ENCODE measurements at regions not wholly inside any gene's neighbourhood (a gene's known extent, or its start where the extent isn't known, plus 50 kb on each side); places are given as distances from the start of the nearest gene placed in this dataset.
"Not testable (repeated sequence)": the region's sequence is repeated elsewhere in the genome, so short reads cannot be mapped to it uniquely, and the experiment has no call there.

DNA sequence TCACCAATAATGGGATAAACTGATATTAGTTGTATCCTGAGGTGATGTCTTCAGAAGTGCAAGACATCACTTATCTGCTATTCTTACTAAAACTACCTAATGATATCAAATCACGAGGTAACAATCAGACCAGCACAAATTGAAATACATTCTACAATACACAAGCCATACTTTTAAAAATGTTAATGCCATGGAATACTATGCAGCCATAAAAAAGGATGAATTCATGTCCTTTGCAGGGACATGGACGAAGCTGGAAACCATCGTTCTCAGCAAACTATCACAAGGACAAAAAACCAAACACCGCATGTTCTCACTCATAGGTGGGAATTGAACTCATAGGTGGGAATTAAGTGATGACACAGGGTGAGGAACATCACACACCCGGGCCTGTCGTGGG is 129.3 kb downstream of the SST start:
- no peak for DNase-seq (ENCODE audit: low read depth)

- DNase-seq (ENCODE audit: low read depth), result no peak
Measured at GRCh38 chr3:187536185-187536584, 134.0 kb downstream of the SST start.

GRCh38 chr3:187533797-187534196 is 136.4 kb downstream of the SST start:
- DNase-seq (ENCODE audit: low read depth), result no peak

GRCh38 chr3:187531831-187532230 is 138.4 kb downstream of the SST start:
- DNase-seq (ENCODE audit: low read depth), result no peak

GRCh38 chr3:187522890-187523289 is 147.3 kb downstream of the SST start:
- no peak for DNase-seq (ENCODE audit: low read depth)

DNA sequence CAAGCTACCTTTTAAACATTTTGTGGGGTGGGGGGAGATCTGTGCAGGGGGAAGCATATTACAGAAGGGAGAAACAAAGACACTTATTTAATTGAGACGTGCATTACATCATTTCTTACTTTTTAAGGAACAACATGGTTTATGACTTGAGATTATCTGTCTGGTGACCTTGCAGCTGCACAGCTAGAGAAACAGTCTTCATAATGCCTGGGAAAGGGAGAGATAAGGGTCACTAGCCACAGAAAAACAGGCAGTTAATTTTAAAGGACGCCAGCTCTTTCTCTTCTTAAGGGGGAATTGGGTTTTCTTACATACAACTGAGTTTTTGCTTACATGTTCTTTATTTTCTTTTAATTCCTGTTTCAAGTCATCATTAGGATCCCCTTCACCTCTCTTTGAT is 147.9 kb downstream of the SST start:
- DNase-seq (ENCODE audit: low read depth), result no peak

DNA sequence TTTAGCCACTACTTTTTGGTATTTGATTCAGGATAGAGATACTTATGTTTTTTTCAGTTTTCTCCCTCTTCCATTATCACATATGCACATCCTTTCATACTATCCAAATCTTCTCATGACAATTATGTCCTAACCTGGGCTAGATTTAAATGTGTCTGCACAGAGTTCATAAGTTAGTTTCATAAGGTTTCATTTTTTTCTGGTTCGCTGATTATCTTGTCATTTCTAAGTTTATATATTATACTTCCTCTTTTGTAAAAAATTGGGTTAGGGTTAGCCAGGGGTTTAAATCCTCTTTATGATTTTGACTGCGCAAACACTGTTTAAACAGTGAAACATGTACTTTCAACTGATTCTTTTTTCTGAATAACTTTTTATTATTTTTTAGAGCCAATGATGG is 148.6 kb downstream of the SST start:
- DNase-seq (ENCODE audit: low read depth), result no peak

DNA sequence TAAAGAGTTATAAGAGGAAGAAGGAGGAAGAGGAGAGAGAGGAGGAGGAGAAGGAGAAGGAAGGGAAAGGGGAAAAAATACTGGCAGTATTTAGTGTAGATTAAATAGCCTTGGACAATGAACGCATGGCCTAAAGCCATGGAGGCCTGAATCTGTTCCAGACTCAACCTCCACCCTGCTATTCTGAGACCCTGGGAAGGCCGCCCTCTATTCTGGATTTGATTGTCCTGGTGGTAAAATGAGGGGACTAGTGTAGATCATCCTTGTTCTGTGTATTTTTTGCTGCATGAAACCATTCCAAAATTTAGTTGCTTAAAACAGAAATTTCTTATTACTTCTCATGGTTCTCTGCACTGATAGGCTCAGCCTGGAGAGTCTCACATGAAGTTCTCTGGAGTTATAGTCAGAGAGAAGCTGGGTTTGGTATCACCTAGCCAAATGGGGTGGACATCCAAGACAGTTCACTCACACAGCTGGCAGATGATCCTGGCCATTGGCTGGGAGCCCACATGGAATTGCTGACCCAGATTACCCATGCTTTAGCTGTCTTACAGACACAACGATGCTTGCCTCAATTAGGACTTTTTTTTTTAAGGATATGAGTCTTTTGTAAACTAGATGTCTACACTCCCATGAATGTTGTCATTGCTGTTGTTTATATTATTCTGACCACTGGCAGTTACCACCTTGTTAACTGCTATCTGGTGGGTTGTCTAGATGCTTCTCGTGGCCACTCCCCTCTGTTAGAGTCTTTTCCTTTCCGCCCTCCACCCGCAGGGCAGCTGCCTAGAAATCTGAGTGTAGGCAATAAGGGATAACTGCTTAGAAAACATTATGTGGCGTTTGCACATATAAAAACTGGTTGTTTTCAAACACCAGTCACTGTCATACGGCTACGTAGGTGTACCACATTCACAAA is 149.9 kb downstream of the SST start:
- DNase-seq (ENCODE audit: low read depth), result peak; percentile 73

DNA sequence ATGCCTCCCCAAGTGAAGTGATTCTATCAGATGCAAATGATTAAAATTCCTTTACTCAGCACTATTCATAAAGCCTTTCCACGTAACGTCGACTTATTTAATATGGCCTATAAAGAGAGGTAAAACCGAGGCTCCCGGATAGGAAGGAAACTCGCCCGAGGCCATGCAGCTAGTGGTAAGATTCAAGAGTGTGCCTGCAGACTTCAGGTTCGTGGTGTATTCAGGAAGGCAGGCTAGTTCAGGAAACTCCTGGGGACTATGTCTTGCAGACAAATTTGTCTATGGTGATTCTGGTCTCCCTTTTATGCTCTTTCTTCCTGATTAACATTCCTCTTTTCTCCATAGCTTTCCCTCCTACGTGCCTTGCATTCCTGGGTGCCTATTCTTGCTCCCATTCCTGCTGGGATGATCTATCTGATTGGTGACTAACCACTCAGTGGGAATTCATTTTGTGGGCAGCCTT is 150.7 kb downstream of the SST start:
- DNase-seq (ENCODE audit: low read depth), result peak; percentile 78

- no peak for DNase-seq (ENCODE audit: low read depth)
Measured at GRCh38 chr3:187518616-187519015, 150.4 kb downstream of the RTP4 start.

GRCh38 chr3:187518207-187518606 is 150.0 kb downstream of the RTP4 start:
- no peak for DNase-seq (ENCODE audit: low read depth)

DNA sequence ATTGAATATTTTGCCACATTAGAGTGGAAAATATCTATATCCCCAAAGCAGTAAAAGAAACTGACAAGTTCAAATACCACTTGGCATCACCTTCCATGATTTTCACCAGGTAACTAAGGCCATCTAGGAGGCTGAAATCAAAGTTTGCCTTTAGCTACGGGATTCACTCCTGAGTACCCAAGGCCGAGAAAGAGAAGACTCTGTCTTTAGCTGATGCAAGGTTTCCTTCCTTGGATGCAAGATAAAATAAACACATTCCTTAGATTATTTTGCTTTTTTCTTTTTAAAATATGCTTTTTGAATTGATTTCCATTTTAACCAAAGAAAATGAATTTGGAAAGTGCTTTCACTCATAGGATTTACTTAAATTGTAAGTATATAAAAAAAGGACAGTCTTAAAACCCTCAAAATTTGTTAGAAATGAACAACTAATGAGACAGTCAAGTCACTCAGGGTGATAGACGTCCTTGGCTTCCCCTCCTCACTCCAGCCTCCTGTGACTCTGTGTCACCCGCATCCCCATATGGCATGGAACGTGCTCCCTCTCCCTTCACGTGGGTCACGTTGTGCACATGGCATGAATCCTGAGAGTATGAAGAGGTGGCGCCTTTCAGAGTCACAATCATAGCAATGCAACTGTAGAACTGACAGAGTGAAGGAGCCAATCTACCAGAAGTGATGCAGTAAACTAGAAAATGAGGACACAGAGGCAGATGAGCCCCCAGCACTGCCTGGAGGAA is 148.4 kb downstream of the RTP4 start:
- no peak for DNase-seq (ENCODE audit: low read depth)

GRCh38 chr3:187507905-187508304 is 139.7 kb downstream of the RTP4 start:
- DNase-seq (ENCODE audit: low read depth), result no peak

DNA sequence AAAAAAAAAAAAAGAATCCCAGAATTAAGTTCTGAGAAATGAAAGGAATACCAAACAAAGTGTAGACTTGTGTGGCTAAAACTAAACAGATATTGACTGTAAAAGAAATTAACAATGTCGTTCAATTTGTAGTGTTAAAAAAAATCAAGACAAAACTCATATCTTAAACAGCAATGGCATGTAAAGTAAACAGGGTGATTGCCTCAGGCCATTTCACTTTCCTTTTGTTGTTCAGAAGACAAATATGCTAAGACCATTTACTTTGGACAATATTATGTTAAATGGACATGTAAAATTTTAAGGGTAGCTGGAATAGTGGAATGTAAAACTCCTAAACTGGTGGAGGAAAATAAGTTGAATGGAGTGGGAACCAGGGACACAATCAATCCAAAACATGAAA is 139.1 kb downstream of the RTP4 start:
- peak; percentile 51 for DNase-seq (ENCODE audit: low read depth)

DNA sequence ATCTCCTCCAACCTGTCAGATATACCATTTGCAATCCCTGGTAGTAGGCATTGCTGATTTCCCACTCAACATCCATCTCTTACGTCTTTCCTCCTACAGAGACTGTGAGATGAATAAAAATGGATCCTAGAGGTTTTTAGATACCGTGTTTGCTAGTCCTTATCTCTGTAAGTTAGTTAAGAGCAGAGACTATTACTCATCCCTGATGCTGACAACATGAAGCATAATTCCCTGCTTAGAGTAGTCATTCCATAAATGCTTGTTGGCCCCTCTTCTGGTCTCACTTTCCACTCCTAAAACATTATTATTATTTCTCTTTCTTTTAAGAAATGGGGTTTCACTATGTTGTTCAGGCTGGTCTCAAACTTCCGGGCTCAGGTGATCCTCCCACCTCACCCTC is 136.2 kb downstream of the RTP4 start:
- no peak for DNase-seq (ENCODE audit: low read depth)

GRCh38 chr3:187498211-187498724 is 130.1 kb downstream of the RTP4 start:
- DNase-seq (ENCODE audit: low read depth), result no peak

DNA sequence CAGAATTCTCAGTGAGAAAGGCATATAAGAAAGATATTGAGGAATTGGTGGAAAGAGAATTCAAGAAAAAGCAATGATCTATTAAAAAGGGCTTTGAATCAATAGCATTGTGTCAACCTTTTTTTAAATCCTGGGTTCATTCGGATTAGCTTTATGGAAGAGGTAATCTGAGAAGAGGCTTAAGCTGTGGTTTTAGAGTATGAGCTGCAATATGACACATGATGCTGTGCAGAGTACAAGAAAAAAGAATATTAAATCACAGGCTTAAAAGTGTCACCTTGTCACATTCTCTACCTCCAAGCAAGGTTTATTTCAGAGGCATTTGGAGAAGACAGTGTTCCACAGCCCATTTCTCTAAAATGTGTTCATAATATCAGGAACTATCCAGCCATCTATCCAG is 128.9 kb downstream of the RTP4 start:
- DNase-seq (ENCODE audit: low read depth), result peak; percentile 14

GRCh38 chr3:187494056-187494455 is 125.9 kb downstream of the RTP4 start:
- DNase-seq (ENCODE audit: low read depth), result not testable (repeated sequence)

DNA sequence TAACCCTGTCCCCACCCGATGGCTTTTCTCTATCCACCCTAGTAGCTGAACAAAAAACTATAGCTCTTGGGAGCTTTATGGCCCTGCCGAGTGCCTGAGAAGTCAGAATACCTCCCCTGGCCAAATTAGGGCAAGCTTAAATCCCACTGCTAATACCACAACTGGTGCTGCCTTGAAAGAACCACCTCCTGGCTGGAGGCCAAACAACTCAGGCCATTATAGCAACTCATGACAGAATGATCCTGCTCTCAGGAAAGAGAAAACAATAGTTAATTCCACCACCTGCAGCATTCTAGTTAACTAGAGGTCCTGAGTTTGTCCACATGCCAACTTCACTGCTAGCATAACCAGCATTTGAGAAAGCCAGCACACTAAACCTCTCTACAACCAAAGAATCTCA is 123.2 kb downstream of the RTP4 start:
- DNase-seq (ENCODE audit: low read depth), result peak; percentile 24

DNA sequence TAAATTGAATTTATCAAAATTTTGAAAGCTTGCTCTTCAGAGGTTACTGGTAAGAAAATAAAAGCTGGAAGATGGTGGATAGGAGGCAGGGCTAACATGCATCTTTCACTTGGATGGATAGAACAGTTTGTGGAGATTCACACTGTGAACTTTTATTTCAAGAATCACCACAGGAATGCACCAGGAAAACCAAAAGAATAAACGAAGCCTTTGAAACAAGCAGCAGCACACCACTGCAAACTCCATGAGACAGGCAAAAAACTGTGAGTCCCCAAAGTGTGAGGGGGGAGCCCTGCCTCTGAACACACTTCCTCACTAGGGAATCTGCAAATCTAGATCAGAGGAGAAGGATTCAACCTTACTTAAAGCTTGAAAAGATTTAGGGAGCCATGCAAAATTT is 122.2 kb downstream of the RTP4 start:
- peak; percentile 43 for DNase-seq (ENCODE audit: low read depth)

DNA sequence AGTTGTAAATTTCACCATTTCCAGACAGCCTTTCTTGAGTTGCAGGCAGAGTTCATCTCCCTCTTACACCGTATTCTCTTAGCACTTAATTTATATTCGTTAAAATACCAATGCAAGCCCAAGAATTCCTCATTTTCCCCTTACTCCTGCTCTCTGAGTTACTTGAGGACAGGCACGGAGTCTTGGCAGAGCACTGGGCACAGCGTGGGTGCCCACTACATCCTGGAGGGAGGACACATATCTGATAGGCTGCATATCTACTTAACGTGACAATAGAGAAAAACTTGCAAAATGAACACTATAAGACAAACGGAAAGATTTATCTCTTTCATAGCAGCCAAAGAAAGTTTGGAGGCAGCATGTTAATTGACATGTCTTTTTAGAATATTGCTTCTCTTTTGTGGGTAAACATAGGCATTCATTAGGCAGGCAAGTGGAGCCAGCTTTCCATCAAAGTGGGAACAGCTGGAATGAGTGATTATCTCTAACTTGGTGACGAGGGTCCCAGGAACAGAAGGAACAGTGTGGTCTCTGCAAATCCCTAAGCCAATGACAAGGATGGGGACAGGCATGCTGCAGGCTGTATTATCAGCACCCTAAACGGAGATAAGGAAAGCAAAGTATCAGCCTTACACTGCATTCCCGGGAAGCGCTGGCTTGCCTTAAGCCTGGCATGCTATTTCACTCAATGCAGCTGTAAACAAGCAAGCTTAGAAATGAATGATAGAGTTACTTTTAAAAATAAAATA is 116.5 kb downstream of the RTP4 start:
- no peak for DNase-seq (ENCODE audit: low read depth)

DNA sequence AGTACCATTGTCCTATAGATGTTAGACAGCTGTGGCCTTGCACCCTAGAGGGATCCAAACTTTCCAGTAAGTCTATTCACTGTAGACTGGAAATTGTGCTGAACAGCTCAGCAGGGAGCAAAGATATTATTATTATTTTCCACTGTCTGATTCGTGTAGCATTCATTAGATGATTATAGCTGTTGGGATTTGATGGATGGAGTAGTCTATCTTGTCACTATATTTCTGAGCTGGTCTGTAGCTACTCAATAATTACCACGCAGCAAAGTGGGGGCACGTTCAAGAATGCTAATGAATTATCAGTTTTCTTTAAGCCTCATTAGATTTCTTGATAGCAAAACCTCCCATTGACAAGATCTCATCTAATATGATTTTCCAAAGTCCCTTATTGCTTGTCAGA is 113.2 kb downstream of the RTP4 start:
- DNase-seq (ENCODE audit: low read depth), result no peak
